HG03457 (cell line): ENCODE measurements at regions not wholly inside any gene's neighbourhood (a gene's known extent, or its start where the extent isn't known, plus 50 kb on each side); places are given as distances from the start of the nearest gene placed in this dataset.

Experiments used
- ATAC-seq: cut with Tn5 transposase; IDR thresholded peaks from one replicate; pipeline ENCODE4 v1.9.1; 2021; ENCODE audit warnings: moderate number of reproducible peaks; ENCODE audit not compliant: unreplicated experiment

- ATAC-seq = no peak
These were observed 148.4 kb upstream of the FAM20A start for GRCh38 chr17:68749349-68750207.

- ATAC-seq = no peak
These were observed 147.2 kb upstream of the FAM20A start for GRCh38 chr17:68748381-68748780.

GRCh38 chr17:68740555-68741447 lies 139.6 kb upstream of the FAM20A start:
- ATAC-seq = no peak

GRCh38 chr17:68737761-68738443 lies 136.7 kb upstream of the FAM20A start:
- no peak for ATAC-seq

GRCh38 chr17:68734931-68735330 lies 133.8 kb upstream of the FAM20A start:
- ATAC-seq = no peak

GRCh38 chr17:68734187-68734900 lies 133.2 kb upstream of the FAM20A start:
- no peak for ATAC-seq

GRCh38 chr17:68733241-68734176 lies 132.3 kb upstream of the FAM20A start:
- no peak for ATAC-seq

GRCh38 chr17:68732301-68732749 lies 131.2 kb upstream of the FAM20A start:
- ATAC-seq = no peak

- no peak for ATAC-seq
These were observed 130.3 kb upstream of the FAM20A start for GRCh38 chr17:68731465-68731864.

GRCh38 chr17:68719431-68719830 lies 118.3 kb upstream of the FAM20A start:
- no peak for ATAC-seq

GRCh38 chr17:68718926-68719325 lies 117.8 kb upstream of the FAM20A start:
- no peak for ATAC-seq

GRCh38 chr17:68718465-68718864 lies 117.3 kb upstream of the FAM20A start:
- ATAC-seq = no peak

GRCh38 chr17:68714676-68715075 lies 113.5 kb upstream of the FAM20A start:
- no peak for ATAC-seq

- ATAC-seq = no peak
These were observed 110.7 kb upstream of the FAM20A start for GRCh38 chr17:68711858-68712257.

GRCh38 chr17:68710976-68711375 lies 109.8 kb upstream of the FAM20A start:
- no peak for ATAC-seq

- ATAC-seq = no peak
These were observed 109.0 kb upstream of the FAM20A start for GRCh38 chr17:68710035-68710780.

- ATAC-seq = no peak
These were observed 108.3 kb upstream of the FAM20A start for GRCh38 chr17:68709461-68709860.

- ATAC-seq = no peak
These were observed 105.9 kb upstream of the FAM20A start for GRCh38 chr17:68707031-68707430.
